Caco-2 (cell line): ENCODE measurements at regions not wholly inside any gene's neighbourhood (a gene's known extent, or its start where the extent isn't known, plus 50 kb on each side); places are given as distances from the start of the nearest gene placed in this dataset.

Source experiments
- BruUV-seq: library from RNA; stranded (reverse); fragments of 400-500 nt; replicated peaks from 2 replicates; lab custom pipeline; 2021; lab: Mats Ljungman, UMichigan
- CTCF ChIA-PET: fragments of 300-600 bp; sonication (Branson Sonifier 250); formaldehyde crosslinking; loops from one replicate; lab custom pipeline; 2022; ENCODE audit warnings: antibody characterized with exemption; lab: Charles Lee
- POLR2A ChIA-PET: fragments of 300-600 bp; sonication (Branson Sonifier 250); formaldehyde crosslinking; loops from one replicate; lab custom pipeline; 2022; ENCODE audit warnings: antibody characterized with exemption; lab: Charles Lee
- DNase-seq, 2 experiments: peaks; one replicate each; pipeline versions ENCODE4 v3.0.0 to v3.0.0-alpha.2; 2020 to 2022
- H3K27me3 ChIP-seq: replicated peaks from 2 replicates; pipeline ENCODE4 v1.6.0; 2011; ENCODE audit warnings: low read length; ENCODE audit not compliant: control insufficient read depth, insufficient read depth
- H3K36me3 ChIP-seq: 2 replicates; pipeline ENCODE4 v1.5.1; 2011; ENCODE audit warnings: low read length; ENCODE audit not compliant: control insufficient read depth, insufficient read depth
- H3K4me1 ChIP-seq: fragments of 250-450 bp; sonication (Bioruptor Pico); 2 replicates; pipeline ENCODE4 v1.5.1; 2020; ENCODE audit warnings: mild to moderate bottlenecking
- H3K4me3 ChIP-seq: 2 replicates; pipeline ENCODE4 v1.5.1; 2011; ENCODE audit warnings: low read depth, mild to moderate bottlenecking, control low read depth, low read length
- H3K9me3 ChIP-seq: fragments of 250-450 bp; sonication (Bioruptor Pico); 2 replicates; pipeline ENCODE4 v1.5.1; 2020; ENCODE audit warnings: mild to moderate bottlenecking, moderate library complexity
- H3K27ac Mint-ChIP-seq: one replicate; pipeline ENCODE4 v1.8.0; 2022; ENCODE audit warnings: mixed read lengths; ENCODE audit not compliant: unreplicated experiment
- H3K27me3 Mint-ChIP-seq: one replicate; pipeline ENCODE4 v1.8.0; 2022; ENCODE audit warnings: mixed read lengths; ENCODE audit not compliant: insufficient read depth, unreplicated experiment
- H3K36me3 Mint-ChIP-seq: one replicate; pipeline ENCODE4 v1.8.0; 2022; ENCODE audit warnings: mild to moderate bottlenecking, mixed read lengths; ENCODE audit not compliant: insufficient read depth, unreplicated experiment
- H3K4me1 Mint-ChIP-seq: one replicate; pipeline ENCODE4 v1.8.0; 2022; ENCODE audit warnings: low read depth, mixed read lengths; ENCODE audit not compliant: unreplicated experiment
- H3K4me3 Mint-ChIP-seq: one replicate; pipeline ENCODE4 v1.8.0; 2022; ENCODE audit warnings: mild to moderate bottlenecking, moderate library complexity, mixed read lengths; ENCODE audit not compliant: unreplicated experiment
- H3K9me3 Mint-ChIP-seq: one replicate; pipeline ENCODE4 v1.8.0; 2022; ENCODE audit warnings: mixed read lengths; ENCODE audit not compliant: unreplicated experiment
- intact Hi-C: fragments of 100-400 bp; cut with micrococcal nuclease; formaldehyde crosslinking; loops from one replicate; pipeline ENCODE4 v1.10.0; 2022; ENCODE audit not compliant: unreplicated experiment
- TF ChIP-seq, protein P1 (sequence below), 2 experiments: fragments of 200-600 bp in 1 of 2; IDR thresholded peaks; 1 replicate in 1 of 2; 2 replicates in 1 of 2; pipeline versions ENCODE4 v1.5.1 to v1.8.0; 2011 to 2022; ENCODE audit warnings: antibody characterized with exemption in 1 of 2, control low read depth in 1 of 2, inconsistent platforms in 1 of 2, low read depth in 1 of 2, low read length in 1 of 2, mild to moderate bottlenecking in 1 of 2, moderate library complexity in 1 of 2; ENCODE audit not compliant: insufficient read depth in 1 of 2, severe bottlenecking in 1 of 2, unreplicated experiment in 1 of 2

GRCh38 chr15:62835351-62835750 lies 207.2 kb upstream of the TPM1 start:
- intact Hi-C loops = no loop called here
- Histone ChIP-seq H3K4me3 (no peak overlapping the region), H3K36me3 (peaks cover 6% of the 10 kb centered on the region), H3K27me3 (no peaks in the 10 kb centered on the region), H3K4me1 (peaks cover 13% of the 10 kb centered on the region), H3K9me3 (no peaks in the 10 kb centered on the region)
- TF ChIP-seq, protein P1, sequence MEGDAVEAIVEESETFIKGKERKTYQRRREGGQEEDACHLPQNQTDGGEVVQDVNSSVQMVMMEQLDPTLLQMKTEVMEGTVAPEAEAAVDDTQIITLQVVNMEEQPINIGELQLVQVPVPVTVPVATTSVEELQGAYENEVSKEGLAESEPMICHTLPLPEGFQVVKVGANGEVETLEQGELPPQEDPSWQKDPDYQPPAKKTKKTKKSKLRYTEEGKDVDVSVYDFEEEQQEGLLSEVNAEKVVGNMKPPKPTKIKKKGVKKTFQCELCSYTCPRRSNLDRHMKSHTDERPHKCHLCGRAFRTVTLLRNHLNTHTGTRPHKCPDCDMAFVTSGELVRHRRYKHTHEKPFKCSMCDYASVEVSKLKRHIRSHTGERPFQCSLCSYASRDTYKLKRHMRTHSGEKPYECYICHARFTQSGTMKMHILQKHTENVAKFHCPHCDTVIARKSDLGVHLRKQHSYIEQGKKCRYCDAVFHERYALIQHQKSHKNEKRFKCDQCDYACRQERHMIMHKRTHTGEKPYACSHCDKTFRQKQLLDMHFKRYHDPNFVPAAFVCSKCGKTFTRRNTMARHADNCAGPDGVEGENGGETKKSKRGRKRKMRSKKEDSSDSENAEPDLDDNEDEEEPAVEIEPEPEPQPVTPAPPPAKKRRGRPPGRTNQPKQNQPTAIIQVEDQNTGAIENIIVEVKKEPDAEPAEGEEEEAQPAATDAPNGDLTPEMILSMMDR (IDR thresholded peaks at IDR 0.05; ENCODE audit: insufficient read depth in 1 of 2, low read depth in 1 of 2, low read length in 1 of 2, severe bottlenecking in 1 of 2, unreplicated experiment in 1 of 2) = no peak
- Mint-ChIP-seq H3K9me3 (no peaks in the 10 kb centered on the region), H3K4me1 (peaks cover 6% of the 10 kb centered on the region), H3K4me3 (no peak overlapping the region), H3K36me3 (peaks cover 62% of the 10 kb centered on the region), H3K27ac (no peak overlapping the region), H3K27me3 (no peaks in the 10 kb centered on the region)
- no peak for DNase-seq
- BruUV-seq = no TSS peak
- ChIA-PET POLR2A (no interaction called here), CTCF (no interaction called here)

GRCh38 chr15:62835762-62836161 lies 206.8 kb upstream of the TPM1 start:
- ChIA-PET POLR2A (no interaction called here), CTCF (interaction anchor here (0.6 kb wide), 1 partner anchor 349 kb away, joined by 3 read pairs; no protein-coding TSS in a partner anchor)
- BruUV-seq = no TSS peak

GRCh38 chr15:62840526-62841268 lies 201.8 kb upstream of the TPM1 start:
- Mint-ChIP-seq H3K4me3 (no peak overlapping the region), H3K27me3 (no peaks in the 10 kb centered on the region), H3K4me1 (peaks cover 14% of the 10 kb centered on the region), H3K9me3 (peaks cover 3% of the 10 kb centered on the region), H3K27ac (no peak overlapping the region), H3K36me3 (peaks cover 60% of the 10 kb centered on the region)
- H3K27me3 ChIP-seq = no peaks in the 10 kb centered on the region
- peaks cover 11% of the 10 kb centered on the region for H3K4me1 ChIP-seq
- peaks cover 4% of the 10 kb centered on the region for H3K36me3 ChIP-seq
- H3K4me3 ChIP-seq = no peak overlapping the region
- BruUV-seq = TSS peak; percentile 43
- ChIA-PET CTCF (no interaction called here), POLR2A (no interaction called here)
- no peak for DNase-seq
- intact Hi-C loops = loop anchor here (10.0 kb wide), 1 partner anchor 254 kb away; no protein-coding TSS in a partner anchor
- TF ChIP-seq, protein P1 (IDR thresholded peaks at IDR 0.05; ENCODE audit: insufficient read depth in 1 of 2, low read depth in 1 of 2, low read length in 1 of 2, severe bottlenecking in 1 of 2, unreplicated experiment in 1 of 2) = no peak
- no peaks in the 10 kb centered on the region for H3K9me3 ChIP-seq

More at GRCh38 chr15:62835762-62836161, 206.8 kb upstream of the TPM1 start:
- H3K27me3 ChIP-seq = no peaks in the 10 kb centered on the region
- H3K36me3 ChIP-seq = peaks cover 6% of the 10 kb centered on the region
- H3K9me3 Mint-ChIP-seq = no peaks in the 10 kb centered on the region
- DNase-seq = no peak
- H3K9me3 ChIP-seq = no peaks in the 10 kb centered on the region
- peaks cover 6% of the 10 kb centered on the region for H3K4me1 Mint-ChIP-seq
- intact Hi-C loops = no loop called here
- peaks cover 13% of the 10 kb centered on the region for H3K4me1 ChIP-seq
- H3K27ac Mint-ChIP-seq = no peak overlapping the region
- H3K27me3 Mint-ChIP-seq = no peaks in the 10 kb centered on the region
- H3K4me3 ChIP-seq = no peak overlapping the region
- peaks cover 63% of the 10 kb centered on the region for H3K36me3 Mint-ChIP-seq
- no peak overlapping the region for H3K4me3 Mint-ChIP-seq
- TF ChIP-seq, protein P1 (IDR thresholded peaks at IDR 0.05; ENCODE audit: insufficient read depth in 1 of 2, low read depth in 1 of 2, low read length in 1 of 2, severe bottlenecking in 1 of 2, unreplicated experiment in 1 of 2) = no peak
